NB4 (cell line): ENCODE measurements at regions not wholly inside any gene's neighbourhood (a gene's known extent, or its start where the extent isn't known, plus 50 kb on each side); places are given as distances from the start of the nearest gene placed in this dataset.

Experiments
- POLR2A ChIP-seq: IDR thresholded peaks from 2 replicates; pipeline ENCODE4 v1.6.1; 2011; ENCODE audit warnings: mild to moderate bottlenecking; ENCODE audit not compliant: insufficient read length; ENCODE audit errors: extremely low read depth
- TF ChIP-seq, protein P1 (sequence below): IDR thresholded peaks from one replicate; pipeline ENCODE4 v1.5.1; 2012; ENCODE audit warnings: low read depth, low read length
- TF ChIP-seq, protein P2 (sequence below): IDR thresholded peaks from 2 replicates; pipeline ENCODE4 v1.6.1; 2011; ENCODE audit warnings: low read depth, low read length

DNA sequence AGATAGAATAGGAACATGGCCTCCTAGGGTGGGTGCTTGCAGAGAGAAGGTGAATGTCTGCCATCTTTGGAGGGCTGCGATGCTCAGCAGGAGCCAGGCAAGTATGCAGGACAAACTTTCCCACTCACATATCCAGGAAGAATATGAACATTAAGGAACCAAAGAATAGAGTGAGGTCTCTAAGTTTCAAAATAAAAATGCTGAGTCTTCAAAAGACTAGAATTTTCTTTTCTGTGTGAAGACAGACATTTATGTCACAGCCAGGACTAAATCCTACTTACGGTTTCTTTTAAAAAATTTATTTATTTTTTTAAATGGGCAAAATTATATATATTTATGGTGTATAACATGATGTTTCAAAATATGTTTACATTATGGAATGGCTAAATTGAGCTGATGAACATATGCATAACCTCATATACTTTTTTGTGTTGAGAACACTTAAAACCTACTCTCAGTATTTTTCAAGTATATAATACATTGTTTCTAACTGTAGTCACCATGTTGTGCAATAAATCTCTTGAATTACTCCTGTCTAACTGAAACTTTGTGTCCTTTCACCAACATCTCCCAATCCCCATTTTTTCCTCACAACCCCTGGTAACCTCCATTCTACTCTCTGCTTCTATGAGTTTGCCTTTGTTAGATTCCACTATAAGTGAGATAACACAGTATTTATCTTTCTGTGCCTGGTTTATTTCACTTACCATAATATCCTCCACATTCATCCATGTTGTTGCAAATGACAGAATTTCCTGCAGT, 177.8 kb upstream of the HAND2 start:
- TF ChIP-seq, protein P1, sequence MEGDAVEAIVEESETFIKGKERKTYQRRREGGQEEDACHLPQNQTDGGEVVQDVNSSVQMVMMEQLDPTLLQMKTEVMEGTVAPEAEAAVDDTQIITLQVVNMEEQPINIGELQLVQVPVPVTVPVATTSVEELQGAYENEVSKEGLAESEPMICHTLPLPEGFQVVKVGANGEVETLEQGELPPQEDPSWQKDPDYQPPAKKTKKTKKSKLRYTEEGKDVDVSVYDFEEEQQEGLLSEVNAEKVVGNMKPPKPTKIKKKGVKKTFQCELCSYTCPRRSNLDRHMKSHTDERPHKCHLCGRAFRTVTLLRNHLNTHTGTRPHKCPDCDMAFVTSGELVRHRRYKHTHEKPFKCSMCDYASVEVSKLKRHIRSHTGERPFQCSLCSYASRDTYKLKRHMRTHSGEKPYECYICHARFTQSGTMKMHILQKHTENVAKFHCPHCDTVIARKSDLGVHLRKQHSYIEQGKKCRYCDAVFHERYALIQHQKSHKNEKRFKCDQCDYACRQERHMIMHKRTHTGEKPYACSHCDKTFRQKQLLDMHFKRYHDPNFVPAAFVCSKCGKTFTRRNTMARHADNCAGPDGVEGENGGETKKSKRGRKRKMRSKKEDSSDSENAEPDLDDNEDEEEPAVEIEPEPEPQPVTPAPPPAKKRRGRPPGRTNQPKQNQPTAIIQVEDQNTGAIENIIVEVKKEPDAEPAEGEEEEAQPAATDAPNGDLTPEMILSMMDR = no peak
- no peak for TF ChIP-seq POLR2A
- TF ChIP-seq, protein P2, sequence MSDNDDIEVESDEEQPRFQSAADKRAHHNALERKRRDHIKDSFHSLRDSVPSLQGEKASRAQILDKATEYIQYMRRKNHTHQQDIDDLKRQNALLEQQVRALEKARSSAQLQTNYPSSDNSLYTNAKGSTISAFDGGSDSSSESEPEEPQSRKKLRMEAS = no peak
